ENCODE measurements at regions not wholly inside any gene's neighbourhood (a gene's known extent, or its start where the extent isn't known, plus 50 kb on each side); places are given as distances from the start of the nearest gene placed in this dataset.

- TF ChIP-seq CTCF (conservative IDR thresholded peaks at IDR 0.05; ENCODE audit: low read length): no peak
- no peak for DNase-seq (ENCODE audit: low read depth)
- no peak overlapping the region for H3K4me3 ChIP-seq (ENCODE audit: low read length)
Observed at GRCh38 chr12:91833780-91834359, 311.8 kb downstream of the BTG1 start.

GRCh38 chr12:91825999-91826398 lies 319.6 kb downstream of the BTG1 start:
- no peak overlapping the region for H3K4me3 ChIP-seq (ENCODE audit: low read length)
- no peak for DNase-seq (ENCODE audit: low read depth)
- no peak for TF ChIP-seq CTCF (conservative IDR thresholded peaks at IDR 0.05; ENCODE audit: low read length)

- TF ChIP-seq CTCF (conservative IDR thresholded peaks at IDR 0.05; ENCODE audit: low read length): no peak
- no peak for DNase-seq (ENCODE audit: low read depth)
- no peak overlapping the region for H3K4me3 ChIP-seq (ENCODE audit: low read length)
Observed at GRCh38 chr12:91824991-91825390, 320.7 kb downstream of the BTG1 start.

- H3K4me3 ChIP-seq (ENCODE audit: low read length): no peak overlapping the region
- no peak for TF ChIP-seq CTCF (conservative IDR thresholded peaks at IDR 0.05; ENCODE audit: low read length)
Observed at GRCh38 chr12:91819132-91819447, 326.6 kb downstream of the BTG1 start.

GRCh38 chr12:91818227-91819131 lies 327.2 kb downstream of the BTG1 start:
- no peak for DNase-seq (ENCODE audit: low read depth)
- TF ChIP-seq CTCF (conservative IDR thresholded peaks at IDR 0.05; ENCODE audit: low read length): no peak
- no peak overlapping the region for H3K4me3 ChIP-seq (ENCODE audit: low read length)

More at GRCh38 chr12:91819132-91819447, 326.6 kb downstream of the BTG1 start:
- peak; percentile 85 for DNase-seq (ENCODE audit: low read depth)

GRCh38 chr12:91817517-91817916 lies 328.1 kb downstream of the BTG1 start:
- DNase-seq (ENCODE audit: low read depth): peak; percentile 37
- no peak for TF ChIP-seq CTCF (conservative IDR thresholded peaks at IDR 0.05; ENCODE audit: low read length)
- H3K4me3 ChIP-seq (ENCODE audit: low read length): no peak overlapping the region

GRCh38 chr12:91813701-91814100 lies 331.9 kb downstream of the BTG1 start:
- peak; percentile 28 for DNase-seq (ENCODE audit: low read depth)
- TF ChIP-seq CTCF (conservative IDR thresholded peaks at IDR 0.05; ENCODE audit: low read length): no peak
- no peak overlapping the region for H3K4me3 ChIP-seq (ENCODE audit: low read length)

Measured in AG10803 (cell line).